ENCODE measurements at regions not wholly inside any gene's neighbourhood (a gene's known extent, or its start where the extent isn't known, plus 50 kb on each side); places are given as distances from the start of the nearest gene placed in this dataset.

GRCh38 chr9:30765318-30765717 is 1619.1 kb upstream of the ACO1 start:
- no peak for TF ChIP-seq CTCF (optimal IDR thresholded peaks at IDR 0.05 in 1 of 3, IDR thresholded peaks at IDR 0.05 in 1 of 3, conservative IDR thresholded peaks at IDR 0.05 in 1 of 3; ENCODE audit: extremely low read depth in 1 of 3, insufficient read depth in 2 of 3, low read length in 3 of 3)
- no peak for TF ChIP-seq EZH2 (IDR thresholded peaks at IDR 0.05; ENCODE audit: low read length)

Measured in keratinocyte (primary cell).